CD14-positive monocyte (primary cell): ENCODE measurements at regions not wholly inside any gene's neighbourhood (a gene's known extent, or its start where the extent isn't known, plus 50 kb on each side); places are given as distances from the start of the nearest gene placed in this dataset.

Source experiments
- DNase-seq, 3 donors: peaks; one replicate each; pipeline ENCODE4 v3.0.0-alpha.2; 2011 to 2022
- H2AFZ ChIP-seq: 2 replicates; pipeline ENCODE4 v1.6.0; 2012; ENCODE audit warnings: mild to moderate bottlenecking, low read depth, low read length, inconsistent platforms; ENCODE audit not compliant: insufficient read depth, poor library complexity, severe bottlenecking
- H3K27ac ChIP-seq, 2 donors: 1 replicate in 1 of 2; 2 replicates in 1 of 2; pipeline ENCODE4 v1.5.1; 2012 to 2013; ENCODE audit warnings: low read length in 2 of 2, control low read depth in 1 of 2, inconsistent platforms in 1 of 2, low read depth in 1 of 2, mild to moderate bottlenecking in 1 of 2
- H3K27me3 ChIP-seq, 2 donors: one replicate each; pipeline versions ENCODE4 v1.6.0 to v1.6.1; 2011 to 2013; ENCODE audit warnings: low read length in 2 of 2; ENCODE audit not compliant: control insufficient read depth in 2 of 2, insufficient read depth in 2 of 2
- H3K36me3 ChIP-seq, 2 donors: replicated peaks in 1 of 2; 1 replicate in 1 of 2; 2 replicates in 1 of 2; pipeline versions ENCODE4 v1.5.1 to v1.6.1; 2012 to 2013; ENCODE audit warnings: low read length in 2 of 2, control low read depth in 1 of 2, inconsistent platforms in 1 of 2, mild to moderate bottlenecking in 1 of 2; ENCODE audit not compliant: insufficient read depth in 2 of 2, control insufficient read depth in 1 of 2
- H3K4me1 ChIP-seq, 2 donors: 1 replicate in 1 of 2; 2 replicates in 1 of 2; pipeline versions ENCODE4 v1.5.1 to v1.6.1; 2012 to 2013; ENCODE audit warnings: low read length in 2 of 2, control low read depth in 1 of 2, inconsistent platforms in 1 of 2, mild to moderate bottlenecking in 1 of 2, moderate library complexity in 1 of 2; ENCODE audit not compliant: insufficient read depth in 2 of 2, control insufficient read depth in 1 of 2
- H3K4me2 ChIP-seq: replicated peaks from 2 replicates; pipeline ENCODE3; 2012; ENCODE audit warnings: low read length, moderate library complexity, mild to moderate bottlenecking; ENCODE audit not compliant: poor library complexity, severe bottlenecking; ENCODE audit errors: extremely low read depth
- H3K4me3 ChIP-seq, 3 experiments: fragments of 200-600 bp in 1 of 3; sonication (generic) in 1 of 3; replicated peaks in 1 of 3; 1 replicate in 2 of 3; 2 replicates in 1 of 3; pipeline ENCODE4 v1.5.1; 2011 to 2013; ENCODE audit warnings: low read length in 3 of 3, mild to moderate bottlenecking in 3 of 3, control low read depth in 2 of 3, low read depth in 2 of 3, inconsistent platforms in 1 of 3, moderate library complexity in 1 of 3
- H3K79me2 ChIP-seq: 2 replicates; pipeline ENCODE4 v1.6.0; 2012; ENCODE audit warnings: mild to moderate bottlenecking, control low read depth, inconsistent platforms, low read length, moderate library complexity; ENCODE audit not compliant: insufficient read depth
- H3K9ac ChIP-seq: 2 replicates; pipeline ENCODE4 v1.6.0; 2017; ENCODE audit warnings: low read length, mild to moderate bottlenecking; ENCODE audit not compliant: insufficient read depth, poor library complexity, severe bottlenecking
- H3K9me3 ChIP-seq, 2 donors: replicated peaks in 1 of 2; 1 replicate in 1 of 2; 2 replicates in 1 of 2; pipeline versions ENCODE4 v1.5.1 to v1.6.1; 2012 to 2013; ENCODE audit warnings: low read length in 2 of 2, control low read depth in 1 of 2; ENCODE audit not compliant: control insufficient read depth in 1 of 2, insufficient read depth in 1 of 2
- H4K20me1 ChIP-seq: 2 replicates; pipeline ENCODE4 v1.6.0; 2012; ENCODE audit warnings: mild to moderate bottlenecking, low read length, control low read depth, moderate library complexity; ENCODE audit not compliant: insufficient read depth
- H3K27ac Mint-ChIP-seq, 7 donors: one replicate each; pipeline ENCODE4 v1.8.0; 2020; ENCODE audit warnings: mild to moderate bottlenecking in 7 of 7, mixed read lengths in 7 of 7, moderate library complexity in 6 of 7, inconsistent platforms in 2 of 7
- H3K27me3 Mint-ChIP-seq, 3 donors: one replicate each; pipeline ENCODE4 v1.8.0; 2021 to 2022; ENCODE audit warnings: low read depth in 3 of 3, mild to moderate bottlenecking in 3 of 3, mixed read lengths in 3 of 3, moderate library complexity in 3 of 3, inconsistent platforms in 1 of 3
- H3K36me3 Mint-ChIP-seq, 2 donors: one replicate each; pipeline ENCODE4 v1.8.0; 2020; ENCODE audit warnings: mixed read lengths in 2 of 2, inconsistent platforms in 1 of 2, mild to moderate bottlenecking in 1 of 2
- H3K4me1 Mint-ChIP-seq: one replicate; pipeline ENCODE4 v1.8.0; 2020; ENCODE audit warnings: mild to moderate bottlenecking, mixed read lengths
- H3K4me3 Mint-ChIP-seq, 2 donors: one replicate each; pipeline ENCODE4 v1.8.0; 2020; ENCODE audit warnings: mild to moderate bottlenecking in 2 of 2, mixed read lengths in 2 of 2, moderate library complexity in 1 of 2
- H3K9me3 Mint-ChIP-seq, 7 donors: one replicate each; pipeline ENCODE4 v1.8.0; 2020 to 2022; ENCODE audit warnings: mixed read lengths in 7 of 7, mild to moderate bottlenecking in 6 of 7, moderate library complexity in 6 of 7, inconsistent platforms in 2 of 7
- CTCF ChIP-seq: fragments of 200-600 bp; IDR thresholded peaks from one replicate; pipeline ENCODE4 v1.8.0; 2022; ENCODE audit warnings: antibody characterized with exemption, mild to moderate bottlenecking
- WGBS: methylation state at CpG from one replicate; pipeline ENCODE4 v1.1.5; 2013; ENCODE audit warnings: missing lambda C conversion rate; ENCODE audit not compliant: insufficient coverage; 5-methylcytosine and 5-hydroxymethylcytosine counted together
- intact Hi-C, 2 donors: fragments of 100-400 bp; cut with micrococcal nuclease; formaldehyde crosslinking; loops; one replicate each; pipeline versions ENCODE4 v1.15.0 to v1.15.1; 2023

- no peak overlapping the region for H3K4me2 ChIP-seq
- H3K27me3 Mint-ChIP-seq, result no peaks in the 10 kb centered on the region
- H3K4me3 Mint-ChIP-seq, result no peak overlapping the region
- H3K27me3 ChIP-seq, result no peaks in the 10 kb centered on the region
- intact Hi-C loops, result no loop called here
- H3K27ac ChIP-seq, result no peak overlapping the region
- no peak for TF ChIP-seq CTCF
- H2AFZ ChIP-seq, result no peak overlapping the region
- DNase-seq, result no peak
- peaks cover 0 to 3% (median 2%) of the 10 kb centered on the region in 7 donors for H3K9me3 Mint-ChIP-seq
- WGBS, result 95% methylated on average over 5 of the region's 9 CpGs
- H3K27ac Mint-ChIP-seq, result no peak overlapping the region
- no peaks in the 10 kb centered on the region for H3K36me3 Mint-ChIP-seq
- no peak overlapping the region for H3K9ac ChIP-seq
- peaks cover 0 to 9% of the 10 kb centered on the region in 2 donors for H3K9me3 ChIP-seq
- no peaks in the 10 kb centered on the region for H3K36me3 ChIP-seq
- no peak overlapping the region for H3K4me3 ChIP-seq
- no peaks in the 10 kb centered on the region for H3K4me1 Mint-ChIP-seq
- H4K20me1 ChIP-seq, result no peaks in the 10 kb centered on the region
- no peaks in the 10 kb centered on the region for H3K79me2 ChIP-seq
- H3K4me1 ChIP-seq, result no peaks in the 10 kb centered on the region
These were observed 480.6 kb downstream of the KCTD8 start for GRCh38 chr4:43968011-43968410.

GRCh38 chr4:43983610-43984009 lies 465.0 kb downstream of the KCTD8 start:
- Mint-ChIP-seq H3K27ac (no peak overlapping the region), H3K9me3 (peaks cover 2 to 10% (median 4%) of the 10 kb centered on the region in 7 donors), H3K27me3 (peaks cover 0 to 2% (median 0%) of the 10 kb centered on the region in 3 donors), H3K4me1 (no peaks in the 10 kb centered on the region), H3K4me3 (no peak overlapping the region), H3K36me3 (no peaks in the 10 kb centered on the region)
- intact Hi-C loops, result no loop called here
- DNase-seq, result no peak
- Histone ChIP-seq H3K4me1 (no peaks in the 10 kb centered on the region), H3K79me2 (no peaks in the 10 kb centered on the region), H2AFZ (no peak overlapping the region), H3K36me3 (no peaks in the 10 kb centered on the region), H3K9me3 (peaks cover 3 to 5% of the 10 kb centered on the region in 2 donors), H3K9ac (no peak overlapping the region), H3K27me3 (no peaks in the 10 kb centered on the region), H3K4me3 (no peak overlapping the region), H4K20me1 (no peaks in the 10 kb centered on the region), H3K27ac (no peak overlapping the region), H3K4me2 (no peak overlapping the region)
- 100% methylated on average over 1 of the region's 1 CpG for WGBS
- TF ChIP-seq CTCF, result no peak
